GM12878 (cell line): ENCODE measurements at regions not wholly inside any gene's neighbourhood (a gene's known extent, or its start where the extent isn't known, plus 50 kb on each side); places are given as distances from the start of the nearest gene placed in this dataset.

Experiments used
- ATAC-seq: fragments of 200-7000 bp; cut with Tn5 transposase; 3 replicates; pipeline ENCODE4 v1.9.1; 2020; ENCODE audit warnings: mild to moderate bottlenecking, moderate library complexity
- BruUV-seq: library from RNA; stranded (reverse); fragments of 400-500 nt; replicated peaks from 2 replicates; lab custom pipeline; 2021; lab: Mats Ljungman, UMichigan
- CTCF ChIA-PET: fragments of 300-600 bp; sonication (Branson Sonifier 250); formaldehyde crosslinking; extraction: SDS; loops from one replicate; lab custom pipeline; 2021; ENCODE audit warnings: inconsistent platforms; lab: Yijun Ruan, JAX
- POLR2A ChIA-PET: fragments of 350-600 bp; formaldehyde crosslinking; extraction: SDS; loops from one replicate; lab custom pipeline; 2021; ENCODE audit warnings: inconsistent platforms; lab: Charles Lee
- RAD21 ChIA-PET: fragments of 300-600 bp; sonication (Branson Sonifier 250); formaldehyde crosslinking; loops from one replicate; lab custom pipeline; 2023; ENCODE audit warnings: antibody characterized with exemption; ENCODE audit not compliant: unreplicated experiment; lab: Charles Lee
- SMC1A ChIA-PET: fragments of 300-600 bp; sonication (Branson Sonifier 250); formaldehyde crosslinking; loops from one replicate; lab custom pipeline; 2023; ENCODE audit not compliant: unreplicated experiment, uncharacterized antibody; lab: Charles Lee
- DNase-seq: peaks from one replicate; pipeline ENCODE4 v3.0.0-alpha.2; 2011; ENCODE audit warnings: low read depth, low spot score
- FAIRE-seq: peaks from 3 replicates; lab custom pipeline; 2011; peaks lifted over from hg19 to GRCh38; lab: Jason Lieb, UNC
- H2AFZ ChIP-seq: 2 replicates; pipeline ENCODE4 v1.6.0; 2011; ENCODE audit warnings: low read depth, low read length, control low read depth; ENCODE audit not compliant: control insufficient read depth
- H3K27ac ChIP-seq: 2 replicates; pipeline ENCODE4 v1.5.1; 2011; ENCODE audit warnings: control low read depth; ENCODE audit not compliant: control insufficient read depth, insufficient read depth
- H3K27me3 ChIP-seq, 2 experiments: replicated peaks in 1 of 2; 2 replicates each; pipeline versions ENCODE4 v1.6.0 to v1.6.1; 2011; ENCODE audit warnings: low read length in 1 of 2; ENCODE audit not compliant: control insufficient read depth in 2 of 2, insufficient read depth in 2 of 2
- H3K36me3 ChIP-seq, 2 experiments: 2 replicates each; pipeline ENCODE4 v1.5.1; 2011; ENCODE audit warnings: low read length in 1 of 2; ENCODE audit not compliant: control insufficient read depth in 2 of 2, insufficient read depth in 2 of 2
- H3K4me1 ChIP-seq: 2 replicates; pipeline ENCODE4 v1.6.1; 2011; ENCODE audit warnings: mild to moderate bottlenecking, low read length, moderate library complexity, mixed read lengths; ENCODE audit not compliant: control insufficient read depth, insufficient read depth
- H3K4me2 ChIP-seq: 2 replicates; pipeline ENCODE4 v1.6.0; 2011; ENCODE audit warnings: control low read depth; ENCODE audit not compliant: control insufficient read depth, insufficient read depth
- H3K4me3 ChIP-seq: fragments of 200-600 bp; sonication (generic); 2 replicates; pipeline ENCODE4 v1.5.1; 2016
- H3K79me2 ChIP-seq: 2 replicates; pipeline ENCODE4 v1.6.0; 2011; ENCODE audit warnings: low read length; ENCODE audit not compliant: control insufficient read depth, insufficient read depth
- H3K9ac ChIP-seq: 2 replicates; pipeline ENCODE4 v1.8.0; 2011; ENCODE audit warnings: low read length, control low read depth, mixed read lengths; ENCODE audit not compliant: control insufficient read depth, insufficient read depth
- H3K9me3 ChIP-seq: replicated peaks from 3 replicates; pipeline ENCODE4 v1.5.1; 2011; ENCODE audit warnings: mild to moderate bottlenecking, low read length; ENCODE audit not compliant: control insufficient read depth, insufficient read depth
- H4K20me1 ChIP-seq: 2 replicates; pipeline ENCODE4 v1.6.0; 2011; ENCODE audit not compliant: control insufficient read depth, insufficient read depth
- BHLHE40 ChIP-seq, 2 experiments: fragments of 450-650 bp in 1 of 2; IDR thresholded peaks; 2 replicates each; pipeline ENCODE4 v1.6.1; 2011 to 2017; ENCODE audit warnings: low read depth in 2 of 2, borderline replicate concordance in 1 of 2, improper control_type of control experiment in 1 of 2, low read length in 1 of 2, mild to moderate bottlenecking in 1 of 2
- FOXK2 ChIP-seq: fragments of 450-650 bp; IDR thresholded peaks from 2 replicates; pipeline ENCODE4 v1.6.1; 2017; ENCODE audit warnings: mild to moderate bottlenecking, moderate library complexity
- HDAC2 ChIP-seq: fragments of 200-600 bp; sonication (generic); IDR thresholded peaks from 2 replicates; pipeline ENCODE4 v1.6.1; 2017
- JUND ChIP-seq: IDR thresholded peaks from 2 replicates; pipeline ENCODE4 v1.6.1; 2012; ENCODE audit warnings: low read depth, mild to moderate bottlenecking, low read length, improper control_type of control experiment, moderate library complexity
- WGBS: methylation state at CpG from one replicate; pipeline ENCODE4 v1.1.6; 2016; ENCODE audit warnings: low lambda C conversion rate; ENCODE audit not compliant: insufficient replicate concordance, insufficient coverage; ENCODE audit errors: missing lambda C conversion rate; 5-methylcytosine and 5-hydroxymethylcytosine counted together
- in situ Hi-C: fragments of 300-500 bp; cut with MboI; formaldehyde crosslinking; loops from 9 replicates; pipeline ENCODE4 v1.14.3; 2018; ENCODE audit warnings: mixed read lengths
- intact Hi-C: fragments of 100-400 bp; cut with micrococcal nuclease; formaldehyde crosslinking; loops from one replicate; pipeline ENCODE4 v1.14.2; 2022; ENCODE audit not compliant: unreplicated experiment
- TF ChIP-seq, protein P1 (sequence below): fragments of 450-650 bp; formaldehyde crosslinking; IDR thresholded peaks from 2 replicates; pipeline ENCODE4 v1.4.0; 2022; ENCODE audit warnings: mild to moderate bottlenecking, moderate library complexity
- TF ChIP-seq, protein P2 (sequence below): fragments of 450-650 bp; IDR thresholded peaks from 2 replicates; pipeline ENCODE4 v1.6.1; 2017; ENCODE audit warnings: mild to moderate bottlenecking, moderate library complexity

DNA sequence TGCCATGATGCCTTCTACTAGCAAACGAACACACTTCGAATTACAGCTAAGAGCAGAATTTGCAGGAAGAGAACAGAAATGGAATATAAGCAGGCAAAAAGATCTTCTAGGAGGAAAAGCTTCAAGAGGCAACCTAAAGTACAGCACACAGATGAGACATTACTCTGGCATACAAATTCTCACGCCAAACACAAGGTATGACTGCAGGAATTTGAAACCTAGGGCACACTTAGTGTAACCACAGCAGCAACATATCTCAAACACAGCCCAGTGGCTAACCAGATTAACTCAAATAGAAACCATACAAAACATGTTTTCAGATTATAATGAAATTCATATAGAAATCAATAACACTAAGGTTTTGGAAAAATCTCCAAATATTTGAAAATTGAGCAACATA, 481.0 kb upstream of the RGMB start:
- 37% methylated on average over 3 of the region's 3 CpGs for WGBS
- H3K36me3 ChIP-seq, result no peaks in the 10 kb centered on the region
- ChIA-PET SMC1A (no interaction called here), RAD21 (no interaction called here)
- in situ Hi-C loops, result no loop called here
- H4K20me1 ChIP-seq, result no peaks in the 10 kb centered on the region
- no peak overlapping the region for H3K4me3 ChIP-seq
- H3K9me3 ChIP-seq, result no peaks in the 10 kb centered on the region
- no peak for DNase-seq
- no peak overlapping the region for H2AFZ ChIP-seq
- intact Hi-C loops, result no loop called here
- no peaks in the 10 kb centered on the region for H3K4me1 ChIP-seq
- H3K9ac ChIP-seq, result no peak overlapping the region
- H3K27me3 ChIP-seq, result no peaks in the 10 kb centered on the region
- TF ChIP-seq, protein P1, sequence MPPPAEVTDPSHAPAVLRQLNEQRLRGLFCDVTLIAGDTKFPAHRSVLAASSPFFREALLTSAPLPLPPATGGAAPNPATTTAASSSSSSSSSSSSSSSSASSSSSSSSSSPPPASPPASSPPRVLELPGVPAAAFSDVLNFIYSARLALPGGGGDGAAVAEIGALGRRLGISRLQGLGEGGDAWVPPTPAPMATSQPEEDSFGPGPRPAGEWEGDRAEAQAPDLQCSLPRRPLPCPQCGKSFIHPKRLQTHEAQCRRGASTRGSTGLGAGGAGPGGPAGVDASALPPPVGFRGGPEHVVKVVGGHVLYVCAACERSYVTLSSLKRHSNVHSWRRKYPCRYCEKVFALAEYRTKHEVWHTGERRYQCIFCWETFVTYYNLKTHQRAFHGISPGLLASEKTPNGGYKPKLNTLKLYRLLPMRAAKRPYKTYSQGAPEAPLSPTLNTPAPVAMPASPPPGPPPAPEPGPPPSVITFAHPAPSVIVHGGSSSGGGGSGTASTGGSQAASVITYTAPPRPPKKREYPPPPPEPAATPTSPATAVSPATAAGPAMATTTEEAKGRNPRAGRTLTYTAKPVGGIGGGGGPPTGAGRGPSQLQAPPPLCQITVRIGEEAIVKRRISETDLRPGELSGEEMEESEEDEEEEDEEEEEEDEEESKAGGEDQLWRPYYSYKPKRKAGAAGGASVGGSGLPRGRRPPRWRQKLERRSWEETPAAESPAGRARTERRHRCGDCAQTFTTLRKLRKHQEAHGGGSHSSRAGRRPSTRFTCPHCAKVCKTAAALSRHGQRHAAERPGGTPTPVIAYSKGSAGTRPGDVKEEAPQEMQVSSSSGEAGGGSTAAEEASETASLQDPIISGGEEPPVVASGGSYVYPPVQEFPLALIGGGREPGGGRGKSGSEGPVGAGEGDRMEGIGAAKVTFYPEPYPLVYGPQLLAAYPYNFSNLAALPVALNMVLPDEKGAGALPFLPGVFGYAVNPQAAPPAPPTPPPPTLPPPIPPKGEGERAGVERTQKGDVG, result no peak
- 0 out of 4 replicates have a peak, but pooled peaks of 1 of the 2 experiments have one; percentile 7 for TF ChIP-seq BHLHE40 (IDR thresholded peaks at IDR 0.05; ENCODE audit: borderline replicate concordance in 1 of 2, low read depth in 2 of 2, low read length in 1 of 2)
- TF ChIP-seq, all 136 proteins: peak for 1
- POLR2A ChIA-PET, result no interaction called here
- ATAC-seq (peak; percentile 98), FAIRE-seq (no peak)
- Histone ChIP-seq H3K4me2 (no peak overlapping the region), H3K79me2 (no peaks in the 10 kb centered on the region), H3K27ac (no peak overlapping the region)
- CTCF ChIA-PET, result interaction anchor here (0.5 to 1.2 kb wide), 2 partner anchors 10 to 906 kb away, joined by 3 to 4 read pairs; no protein-coding TSS in a partner anchor
- BruUV-seq, result no TSS peak

DNA sequence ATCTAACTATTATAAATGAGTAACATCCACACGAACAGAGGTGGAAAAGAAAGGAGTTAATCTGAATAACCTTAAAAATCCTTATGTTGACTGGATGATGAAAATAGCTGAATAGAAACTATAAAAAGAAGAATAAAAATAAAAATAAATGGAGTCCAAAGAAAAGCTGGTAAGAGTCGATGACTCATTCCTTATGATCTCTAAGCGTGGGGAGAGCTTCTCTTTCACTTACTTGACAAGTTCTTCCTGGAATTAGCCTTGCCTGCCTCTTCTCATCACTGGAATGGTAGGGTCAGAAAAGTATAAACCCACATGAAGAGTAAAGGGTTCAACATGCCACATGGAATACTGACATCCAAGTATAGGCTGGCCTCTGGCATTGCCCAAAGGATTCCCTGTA, 477.0 kb upstream of the RGMB start:
- Histone ChIP-seq H3K27me3 (no peaks in the 10 kb centered on the region), H3K4me2 (no peak overlapping the region), H3K4me3 (no peak overlapping the region), H4K20me1 (no peaks in the 10 kb centered on the region), H3K27ac (no peak overlapping the region), H3K36me3 (no peaks in the 10 kb centered on the region), H2AFZ (no peak overlapping the region), H3K9me3 (no peaks in the 10 kb centered on the region), H3K9ac (no peak overlapping the region), H3K79me2 (no peaks in the 10 kb centered on the region), H3K4me1 (no peaks in the 10 kb centered on the region)
- RAD21 ChIA-PET, result no interaction called here
- SMC1A ChIA-PET, result interaction anchor here (0.5 to 1.6 kb wide), 4 partner anchors 14 to 567 kb away, joined by 3 to 6 read pairs (median 3); no protein-coding TSS in a partner anchor
- FAIRE-seq (no peak), DNase-seq (no peak), ATAC-seq (no peak)
- no TSS peak for BruUV-seq
- WGBS, result 30% methylated on average over 3 of the region's 3 CpGs
- in situ Hi-C loops, result no loop called here
- intact Hi-C loops, result no loop called here
- POLR2A ChIA-PET, result no interaction called here
- CTCF ChIA-PET, result no interaction called here
- TF ChIP-seq FOXK2, result no peak
- no peak for TF ChIP-seq HDAC2
- TF ChIP-seq, protein P2, sequence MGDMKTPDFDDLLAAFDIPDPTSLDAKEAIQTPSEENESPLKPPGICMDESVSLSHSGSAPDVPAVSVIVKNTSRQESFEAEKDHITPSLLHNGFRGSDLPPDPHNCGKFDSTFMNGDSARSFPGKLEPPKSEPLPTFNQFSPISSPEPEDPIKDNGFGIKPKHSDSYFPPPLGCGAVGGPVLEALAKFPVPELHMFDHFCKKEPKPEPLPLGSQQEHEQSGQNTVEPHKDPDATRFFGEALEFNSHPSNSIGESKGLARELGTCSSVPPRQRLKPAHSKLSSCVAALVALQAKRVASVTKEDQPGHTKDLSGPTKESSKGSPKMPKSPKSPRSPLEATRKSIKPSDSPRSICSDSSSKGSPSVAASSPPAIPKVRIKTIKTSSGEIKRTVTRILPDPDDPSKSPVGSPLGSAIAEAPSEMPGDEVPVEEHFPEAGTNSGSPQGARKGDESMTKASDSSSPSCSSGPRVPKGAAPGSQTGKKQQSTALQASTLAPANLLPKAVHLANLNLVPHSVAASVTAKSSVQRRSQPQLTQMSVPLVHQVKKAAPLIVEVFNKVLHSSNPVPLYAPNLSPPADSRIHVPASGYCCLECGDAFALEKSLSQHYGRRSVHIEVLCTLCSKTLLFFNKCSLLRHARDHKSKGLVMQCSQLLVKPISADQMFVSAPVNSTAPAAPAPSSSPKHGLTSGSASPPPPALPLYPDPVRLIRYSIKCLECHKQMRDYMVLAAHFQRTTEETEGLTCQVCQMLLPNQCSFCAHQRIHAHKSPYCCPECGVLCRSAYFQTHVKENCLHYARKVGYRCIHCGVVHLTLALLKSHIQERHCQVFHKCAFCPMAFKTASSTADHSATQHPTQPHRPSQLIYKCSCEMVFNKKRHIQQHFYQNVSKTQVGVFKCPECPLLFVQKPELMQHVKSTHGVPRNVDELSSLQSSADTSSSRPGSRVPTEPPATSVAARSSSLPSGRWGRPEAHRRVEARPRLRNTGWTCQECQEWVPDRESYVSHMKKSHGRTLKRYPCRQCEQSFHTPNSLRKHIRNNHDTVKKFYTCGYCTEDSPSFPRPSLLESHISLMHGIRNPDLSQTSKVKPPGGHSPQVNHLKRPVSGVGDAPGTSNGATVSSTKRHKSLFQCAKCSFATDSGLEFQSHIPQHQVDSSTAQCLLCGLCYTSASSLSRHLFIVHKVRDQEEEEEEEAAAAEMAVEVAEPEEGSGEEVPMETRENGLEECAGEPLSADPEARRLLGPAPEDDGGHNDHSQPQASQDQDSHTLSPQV, result no peak
- no peak for TF ChIP-seq JUND
